NT2/D1 (cell line): ENCODE measurements at regions not wholly inside any gene's neighbourhood (a gene's known extent, or its start where the extent isn't known, plus 50 kb on each side); places are given as distances from the start of the nearest gene placed in this dataset.

ENCODE experiments used
- SUZ12 ChIP-seq: IDR thresholded peaks from 2 replicates; pipeline ENCODE4 v1.6.1; 2011; ENCODE audit not compliant: insufficient read length, insufficient read depth; ENCODE audit errors: extremely low read depth
- YY1 ChIP-seq: IDR thresholded peaks from 2 replicates; pipeline ENCODE4 v1.6.1; 2011; ENCODE audit not compliant: insufficient read length, insufficient read depth
- ZNF274 ChIP-seq: IDR thresholded peaks from 2 replicates; pipeline ENCODE4 v1.6.1; 2011; ENCODE audit warnings: mild to moderate bottlenecking, low read depth, low read length

- TF ChIP-seq YY1 (no peak), ZNF274 (no peak), SUZ12 (no peak)
Observed at GRCh38 chr13:75071395-75071794, 410.6 kb downstream of the TBC1D4 start.
